ENCODE measurements at regions not wholly inside any gene's neighbourhood (a gene's known extent, or its start where the extent isn't known, plus 50 kb on each side); places are given as distances from the start of the nearest gene placed in this dataset.

- no peak for TF ChIP-seq CTCF (IDR thresholded peaks at IDR 0.05)
- no peak for TF ChIP-seq POLR2AphosphoS5 (IDR thresholded peaks at IDR 0.05)
- TF ChIP-seq POLR2A (IDR thresholded peaks at IDR 0.05) = no peak
Measured at GRCh38 chr1:108072212-108072611, 107.2 kb upstream of the VAV3 start.

All from transverse colon (tissue), 4 donors.